ENCODE measurements at regions not wholly inside any gene's neighbourhood (a gene's known extent, or its start where the extent isn't known, plus 50 kb on each side); places are given as distances from the start of the nearest gene placed in this dataset.

DNA sequence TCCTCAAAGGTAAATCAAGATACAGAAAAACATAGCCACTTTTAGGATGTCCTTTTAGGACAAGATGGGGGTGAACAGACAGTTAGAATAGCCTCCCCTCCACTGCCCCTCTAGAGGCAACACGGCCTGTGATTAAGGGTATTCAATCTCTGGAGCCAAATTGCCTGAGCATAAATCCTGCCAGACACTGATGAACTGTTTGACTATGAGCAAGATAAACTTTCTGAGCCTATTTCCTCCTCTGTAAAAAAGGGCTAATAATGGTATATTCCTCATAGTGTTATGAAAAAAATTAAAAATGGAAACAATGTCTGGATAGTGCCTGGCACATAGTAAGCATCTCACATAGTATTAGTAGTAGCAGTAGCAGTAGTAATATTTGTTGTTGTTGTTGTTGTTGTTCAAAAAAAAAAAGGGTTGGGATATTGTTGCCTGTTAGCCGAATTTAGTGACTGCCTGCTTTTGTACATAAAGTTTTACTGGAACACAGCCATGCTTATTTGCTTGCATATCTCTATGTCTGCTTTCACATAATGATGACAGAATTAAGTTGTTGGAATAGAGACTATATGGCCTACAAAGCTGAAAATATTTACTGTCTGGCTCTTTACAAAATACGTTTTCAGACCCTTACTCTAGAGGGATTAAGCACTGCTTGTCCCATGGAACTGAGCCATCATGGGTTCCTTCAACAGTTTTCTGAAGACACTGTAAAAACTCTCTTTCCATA is 536.3 kb downstream of the TLE4 start:
- Histone ChIP-seq H3K9me3 (ENCODE audit: control insufficient read depth in 2 of 2, insufficient read depth in 1 of 2, low read length in 1 of 2) (no peaks in the 10 kb centered on the region), H3K4me1 (ENCODE audit: control insufficient read depth in 2 of 2, insufficient read depth in 2 of 2, low read length in 2 of 2) (no peaks in the 10 kb centered on the region), H3K27ac (ENCODE audit: low read depth in 1 of 2, low read length in 1 of 2) (no peak overlapping the region), H3K36me3 (ENCODE audit: control insufficient read depth in 2 of 2, insufficient read depth in 2 of 2, low read length in 1 of 2) (no peaks in the 10 kb centered on the region), H3K4me3 (ENCODE audit: low read length in 2 of 2) (no peak overlapping the region), H3K27me3 (ENCODE audit: control insufficient read depth in 2 of 2, insufficient read depth in 1 of 2, low read length in 1 of 2) (no peaks in the 10 kb centered on the region)
- 85% methylated on average over 3 of the region's 3 CpGs for WGBS
- DNase-seq (ENCODE audit: low read depth in 6 of 9, low spot score in 9 of 9): no peak

DNA sequence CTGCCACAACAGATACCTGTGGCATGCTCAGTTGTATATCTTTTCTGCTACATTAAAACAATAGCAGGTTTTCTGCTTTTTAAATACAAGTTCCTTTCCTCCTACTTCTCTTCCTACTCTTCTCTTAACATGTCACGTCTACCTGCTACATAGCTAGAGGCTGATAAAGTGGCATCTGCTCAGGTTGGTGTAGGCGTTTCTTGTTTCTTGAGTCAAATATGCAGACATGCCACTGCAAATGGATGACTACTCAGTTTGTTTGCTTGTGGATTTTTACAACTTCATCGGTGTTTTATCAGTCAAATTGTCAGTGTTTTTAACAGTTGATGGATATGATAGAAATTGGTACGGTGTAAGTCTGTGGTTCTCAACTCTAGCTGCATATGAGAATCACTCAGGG is 525.7 kb downstream of the TLE4 start:
- 96% methylated on average over 4 of the region's 4 CpGs for WGBS
- H3K36me3 ChIP-seq (ENCODE audit: control insufficient read depth in 2 of 2, insufficient read depth in 2 of 2, low read length in 1 of 2): no peaks in the 10 kb centered on the region

DNA sequence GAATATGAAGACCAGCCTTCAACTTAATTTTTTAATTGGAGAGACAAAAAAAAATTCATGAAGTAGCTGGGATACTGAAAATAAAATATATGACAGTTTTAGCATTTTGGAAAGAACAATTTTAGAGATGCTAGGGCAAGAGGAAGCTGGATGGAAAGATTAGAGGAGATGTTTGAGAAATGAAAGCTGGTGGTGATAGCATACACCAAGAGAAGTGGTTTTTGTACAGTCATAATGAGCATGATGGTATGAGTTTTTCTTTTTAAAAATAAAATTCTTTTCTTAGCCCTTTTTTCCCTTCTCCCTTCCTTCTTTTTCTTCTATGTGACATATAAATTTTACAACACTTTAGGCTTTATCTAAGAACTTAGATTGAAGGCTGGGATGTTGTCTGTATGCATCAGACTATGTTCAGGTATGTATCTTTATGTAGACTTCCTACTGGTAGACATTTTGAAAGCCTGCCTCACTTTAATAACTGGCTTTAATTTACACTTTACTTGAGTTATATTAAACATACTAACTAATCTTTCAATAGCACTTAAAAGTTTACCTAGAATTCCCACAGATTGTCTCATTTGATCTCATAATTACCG is 522.5 kb downstream of the TLE4 start:
- Histone ChIP-seq H3K9me3 (ENCODE audit: control insufficient read depth in 2 of 2, insufficient read depth in 1 of 2, low read length in 1 of 2) (no peaks in the 10 kb centered on the region), H3K27ac (ENCODE audit: low read depth in 1 of 2, low read length in 1 of 2) (no peak overlapping the region), H3K27me3 (ENCODE audit: control insufficient read depth in 2 of 2, insufficient read depth in 1 of 2, low read length in 1 of 2) (no peaks in the 10 kb centered on the region), H3K4me1 (ENCODE audit: control insufficient read depth in 2 of 2, insufficient read depth in 2 of 2, low read length in 2 of 2) (no peaks in the 10 kb centered on the region), H3K4me3 (ENCODE audit: low read length in 2 of 2) (no peak overlapping the region), H3K36me3 (ENCODE audit: control insufficient read depth in 2 of 2, insufficient read depth in 2 of 2, low read length in 1 of 2) (no peaks in the 10 kb centered on the region)
- DNase-seq (ENCODE audit: low read depth in 6 of 9, low spot score in 9 of 9): no peak
- 95% methylated on average over 1 of the region's 1 CpG for whole genome bisulfite sequencing

More for the DNA sequence above, 525.7 kb downstream of the TLE4 start:
- Histone ChIP-seq H3K9me3 (ENCODE audit: control insufficient read depth in 2 of 2, insufficient read depth in 1 of 2, low read length in 1 of 2) (no peaks in the 10 kb centered on the region), H3K27ac (ENCODE audit: low read depth in 1 of 2, low read length in 1 of 2) (no peak overlapping the region), H3K27me3 (ENCODE audit: control insufficient read depth in 2 of 2, insufficient read depth in 1 of 2, low read length in 1 of 2) (no peaks in the 10 kb centered on the region), H3K4me3 (ENCODE audit: low read length in 2 of 2) (no peak overlapping the region), H3K4me1 (ENCODE audit: control insufficient read depth in 2 of 2, insufficient read depth in 2 of 2, low read length in 2 of 2) (no peaks in the 10 kb centered on the region)
- DNase-seq (ENCODE audit: low read depth in 6 of 9, low spot score in 9 of 9): no peak

DNA sequence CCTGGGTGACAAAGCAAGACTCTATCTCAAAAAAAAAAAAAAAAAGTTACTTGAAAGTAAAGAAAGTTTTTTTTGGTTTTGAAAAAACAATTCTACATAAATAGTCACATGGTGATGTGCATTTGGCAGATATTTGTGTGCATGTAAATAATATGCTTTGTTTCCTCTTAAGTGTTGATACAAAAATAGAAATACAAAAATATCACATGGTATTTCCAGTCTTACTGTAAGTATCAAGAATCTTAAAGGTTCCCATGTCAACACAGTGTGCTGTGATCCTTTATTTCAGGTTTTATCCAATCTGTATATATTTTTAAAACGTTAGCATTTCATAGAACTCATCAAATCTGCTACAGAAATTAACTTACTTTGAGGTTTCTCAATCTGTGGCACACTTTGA is 521.9 kb downstream of the TLE4 start:
- Histone ChIP-seq H3K27me3 (ENCODE audit: control insufficient read depth in 2 of 2, insufficient read depth in 1 of 2, low read length in 1 of 2) (no peaks in the 10 kb centered on the region), H3K4me3 (ENCODE audit: low read length in 2 of 2) (no peak overlapping the region), H3K9me3 (ENCODE audit: control insufficient read depth in 2 of 2, insufficient read depth in 1 of 2, low read length in 1 of 2) (no peaks in the 10 kb centered on the region), H3K4me1 (ENCODE audit: control insufficient read depth in 2 of 2, insufficient read depth in 2 of 2, low read length in 2 of 2) (no peaks in the 10 kb centered on the region), H3K36me3 (ENCODE audit: control insufficient read depth in 2 of 2, insufficient read depth in 2 of 2, low read length in 1 of 2) (no peaks in the 10 kb centered on the region), H3K27ac (ENCODE audit: low read depth in 1 of 2, low read length in 1 of 2) (no peak overlapping the region)
- no peak for DNase-seq (ENCODE audit: low read depth in 6 of 9, low spot score in 9 of 9)
- 77% methylated on average over 1 of the region's 1 CpG for WGBS

DNA sequence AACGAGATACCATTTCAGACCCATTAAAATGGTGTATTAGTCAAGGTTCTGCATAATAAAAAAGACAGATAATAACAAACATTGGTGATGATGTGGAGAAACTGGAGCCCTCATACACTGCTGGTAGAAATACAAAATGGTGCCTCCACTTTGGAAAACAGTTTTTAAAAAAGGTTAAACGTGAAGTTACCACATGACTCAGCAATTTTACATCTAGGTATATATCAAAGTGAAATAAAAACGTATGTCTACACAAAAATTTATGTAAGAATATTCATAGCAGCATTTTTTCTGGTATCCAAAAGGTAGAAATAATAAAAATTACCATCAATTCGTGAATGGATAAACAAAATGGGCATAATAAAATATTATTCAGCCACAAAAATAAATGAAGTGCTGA is 519.8 kb downstream of the TLE4 start:
- 86% methylated on average over 4 of the region's 4 CpGs for WGBS
- H3K36me3 ChIP-seq (ENCODE audit: control insufficient read depth in 2 of 2, insufficient read depth in 2 of 2, low read length in 1 of 2): no peaks in the 10 kb centered on the region
- no peaks in the 10 kb centered on the region for H3K4me1 ChIP-seq (ENCODE audit: control insufficient read depth in 2 of 2, insufficient read depth in 2 of 2, low read length in 2 of 2)
- no peak overlapping the region for H3K27ac ChIP-seq (ENCODE audit: low read depth in 1 of 2, low read length in 1 of 2)
- H3K4me3 ChIP-seq (ENCODE audit: low read length in 2 of 2): no peak overlapping the region
- no peaks in the 10 kb centered on the region for H3K27me3 ChIP-seq (ENCODE audit: control insufficient read depth in 2 of 2, insufficient read depth in 1 of 2, low read length in 1 of 2)
- DNase-seq (ENCODE audit: low read depth in 6 of 9, low spot score in 9 of 9): no peak
- no peaks in the 10 kb centered on the region for H3K9me3 ChIP-seq (ENCODE audit: control insufficient read depth in 2 of 2, insufficient read depth in 1 of 2, low read length in 1 of 2)

DNA sequence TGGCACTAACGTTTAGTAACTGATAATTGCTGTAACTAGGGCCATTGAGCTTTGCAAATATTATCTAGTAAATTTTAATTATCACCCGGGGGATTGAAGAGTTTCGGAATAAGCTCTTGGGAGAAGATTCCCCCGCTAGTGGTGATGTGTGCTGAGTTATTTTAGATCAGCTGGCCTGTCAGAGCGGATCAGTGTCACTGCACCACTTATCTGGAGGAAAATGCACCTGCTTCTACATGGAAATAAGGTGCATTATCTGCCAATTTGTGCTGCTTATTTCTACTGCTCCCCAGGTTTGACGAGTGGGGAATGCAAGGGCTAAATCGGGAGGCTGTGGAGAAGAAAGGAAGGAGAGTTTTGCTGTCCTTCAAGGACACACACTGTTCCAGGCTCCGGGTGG is 518.6 kb downstream of the TLE4 start:
- WGBS: 88% methylated on average over 8 of the region's 8 CpGs
- Histone ChIP-seq H3K27me3 (ENCODE audit: control insufficient read depth in 2 of 2, insufficient read depth in 1 of 2, low read length in 1 of 2) (no peaks in the 10 kb centered on the region), H3K36me3 (ENCODE audit: control insufficient read depth in 2 of 2, insufficient read depth in 2 of 2, low read length in 1 of 2) (no peaks in the 10 kb centered on the region), H3K27ac (ENCODE audit: low read depth in 1 of 2, low read length in 1 of 2) (no peak overlapping the region), H3K4me3 (ENCODE audit: low read length in 2 of 2) (no peak overlapping the region), H3K9me3 (ENCODE audit: control insufficient read depth in 2 of 2, insufficient read depth in 1 of 2, low read length in 1 of 2) (no peaks in the 10 kb centered on the region), H3K4me1 (ENCODE audit: control insufficient read depth in 2 of 2, insufficient read depth in 2 of 2, low read length in 2 of 2) (no peaks in the 10 kb centered on the region)
- DNase-seq (ENCODE audit: low read depth in 6 of 9, low spot score in 9 of 9): no peak

DNA sequence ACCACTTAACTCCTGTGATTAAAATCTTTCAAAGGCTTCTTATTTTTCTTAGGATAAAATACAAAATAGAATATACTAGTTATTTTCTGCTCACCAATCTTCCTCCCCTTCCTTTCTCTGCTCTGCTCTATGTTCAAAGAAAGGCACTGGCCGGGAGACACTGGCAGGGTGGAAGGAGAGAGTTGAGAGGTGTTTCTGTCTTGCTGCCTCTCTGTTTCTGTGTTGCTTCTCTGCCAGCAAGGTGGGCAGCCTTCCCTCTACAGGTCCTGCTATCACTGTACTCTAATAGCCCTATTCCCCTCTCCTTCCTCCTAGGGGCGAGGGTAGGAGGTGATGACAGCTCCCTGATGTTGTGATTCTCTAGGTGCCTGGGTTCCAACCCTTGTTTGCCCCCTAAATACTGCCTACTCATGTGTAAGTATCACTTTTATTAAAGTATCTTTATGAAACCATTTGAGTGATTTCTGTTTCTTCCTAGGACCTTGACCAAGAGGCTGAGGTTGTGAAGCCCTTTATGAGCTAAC is 515.1 kb downstream of the TLE4 start:
- WGBS: 88% methylated on average over 2 of the region's 2 CpGs
- DNase-seq (ENCODE audit: low read depth in 6 of 9, low spot score in 9 of 9): no peak
- H3K36me3 ChIP-seq (ENCODE audit: control insufficient read depth in 2 of 2, insufficient read depth in 2 of 2, low read length in 1 of 2): no peaks in the 10 kb centered on the region
- H3K9me3 ChIP-seq (ENCODE audit: control insufficient read depth in 2 of 2, insufficient read depth in 1 of 2, low read length in 1 of 2): no peaks in the 10 kb centered on the region
- no peaks in the 10 kb centered on the region for H3K27me3 ChIP-seq (ENCODE audit: control insufficient read depth in 2 of 2, insufficient read depth in 1 of 2, low read length in 1 of 2)
- H3K4me1 ChIP-seq (ENCODE audit: control insufficient read depth in 2 of 2, insufficient read depth in 2 of 2, low read length in 2 of 2): no peaks in the 10 kb centered on the region
- H3K4me3 ChIP-seq (ENCODE audit: low read length in 2 of 2): no peak overlapping the region
- H3K27ac ChIP-seq (ENCODE audit: low read depth in 1 of 2, low read length in 1 of 2): peak overlapping the region in 1 of 2 donors; percentile 33

DNA sequence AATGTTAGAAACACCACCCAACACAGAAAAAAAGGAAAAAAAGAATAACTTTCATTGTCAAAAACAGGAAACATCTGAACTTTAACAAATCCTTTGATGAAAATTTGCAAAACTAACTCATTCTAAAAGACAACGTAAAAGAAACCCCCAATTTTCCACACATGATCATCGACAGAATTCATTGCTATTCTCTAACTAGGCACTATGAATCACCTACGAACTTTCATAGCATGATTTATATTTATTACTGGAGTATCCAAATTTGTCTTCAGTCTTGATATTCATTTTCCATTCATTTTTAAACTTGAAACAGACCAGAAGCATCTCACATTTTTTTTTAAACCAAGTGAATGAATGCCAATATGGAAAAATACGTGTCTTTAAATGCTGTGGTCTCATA is 514.6 kb downstream of the TLE4 start:
- no peak for DNase-seq (ENCODE audit: low read depth in 6 of 9, low spot score in 9 of 9)
- no peaks in the 10 kb centered on the region for H3K9me3 ChIP-seq (ENCODE audit: control insufficient read depth in 2 of 2, insufficient read depth in 1 of 2, low read length in 1 of 2)
- H3K4me1 ChIP-seq (ENCODE audit: control insufficient read depth in 2 of 2, insufficient read depth in 2 of 2, low read length in 2 of 2): no peaks in the 10 kb centered on the region
- WGBS: 28% methylated on average over 4 of the region's 4 CpGs
- H3K27me3 ChIP-seq (ENCODE audit: control insufficient read depth in 2 of 2, insufficient read depth in 1 of 2, low read length in 1 of 2): no peaks in the 10 kb centered on the region
- H3K27ac ChIP-seq (ENCODE audit: low read depth in 1 of 2, low read length in 1 of 2): no peak overlapping the region
- no peak overlapping the region for H3K4me3 ChIP-seq (ENCODE audit: low read length in 2 of 2)
- no peaks in the 10 kb centered on the region for H3K36me3 ChIP-seq (ENCODE audit: control insufficient read depth in 2 of 2, insufficient read depth in 2 of 2, low read length in 1 of 2)

DNA sequence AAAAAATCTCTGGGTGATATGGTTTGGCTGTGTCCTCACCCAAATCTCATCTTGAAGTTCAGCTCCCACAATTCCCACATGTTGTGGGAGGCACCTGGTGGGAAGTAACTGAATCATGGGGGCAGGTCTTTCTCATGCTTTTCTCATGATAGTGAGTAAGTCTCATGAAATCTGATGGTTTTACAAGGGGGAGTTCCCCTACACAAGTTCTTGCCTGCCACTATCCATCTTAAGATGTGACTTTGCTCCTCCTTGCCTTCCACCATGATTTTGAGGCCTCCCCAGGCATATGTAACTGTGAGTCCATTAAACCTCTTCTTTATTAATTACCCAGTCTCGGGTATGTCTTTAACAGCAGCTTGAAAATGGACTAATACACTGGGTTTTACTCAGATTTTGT is 513.9 kb downstream of the TLE4 start:
- WGBS: 96% methylated on average over 1 of the region's 1 CpG
- H3K27me3 ChIP-seq (ENCODE audit: control insufficient read depth in 2 of 2, insufficient read depth in 1 of 2, low read length in 1 of 2): no peaks in the 10 kb centered on the region
- no peaks in the 10 kb centered on the region for H3K4me1 ChIP-seq (ENCODE audit: control insufficient read depth in 2 of 2, insufficient read depth in 2 of 2, low read length in 2 of 2)
- H3K9me3 ChIP-seq (ENCODE audit: control insufficient read depth in 2 of 2, insufficient read depth in 1 of 2, low read length in 1 of 2): no peaks in the 10 kb centered on the region
- H3K27ac ChIP-seq (ENCODE audit: low read depth in 1 of 2, low read length in 1 of 2): no peak overlapping the region
- no peaks in the 10 kb centered on the region for H3K36me3 ChIP-seq (ENCODE audit: control insufficient read depth in 2 of 2, insufficient read depth in 2 of 2, low read length in 1 of 2)
- no peak overlapping the region for H3K4me3 ChIP-seq (ENCODE audit: low read length in 2 of 2)
- no peak for DNase-seq (ENCODE audit: low read depth in 6 of 9, low spot score in 9 of 9)
